ENCODE measurements at regions not wholly inside any gene's neighbourhood (a gene's known extent, or its start where the extent isn't known, plus 50 kb on each side); places are given as distances from the start of the nearest gene placed in this dataset.

DNA sequence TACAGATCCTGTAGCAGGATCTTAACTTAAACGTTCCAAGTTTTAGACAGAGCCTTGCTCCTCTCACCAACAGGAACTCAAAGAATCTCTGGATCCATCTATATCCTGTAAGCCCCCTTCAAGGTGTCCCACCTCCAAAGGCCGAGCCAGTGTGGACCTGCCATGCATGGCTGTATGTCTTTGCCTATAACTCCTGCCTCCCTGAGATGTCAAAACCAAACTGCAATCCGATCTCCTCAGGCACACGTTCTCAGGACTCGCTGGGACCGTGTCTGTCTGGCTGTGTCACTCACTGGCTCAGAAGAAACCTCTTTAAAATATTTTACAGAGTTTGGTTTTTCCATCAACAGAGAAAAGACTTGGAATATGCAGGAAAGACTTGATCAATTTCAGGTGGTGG is 51.4 kb upstream of the FAM20C start:
- TF ChIP-seq, protein P1, sequence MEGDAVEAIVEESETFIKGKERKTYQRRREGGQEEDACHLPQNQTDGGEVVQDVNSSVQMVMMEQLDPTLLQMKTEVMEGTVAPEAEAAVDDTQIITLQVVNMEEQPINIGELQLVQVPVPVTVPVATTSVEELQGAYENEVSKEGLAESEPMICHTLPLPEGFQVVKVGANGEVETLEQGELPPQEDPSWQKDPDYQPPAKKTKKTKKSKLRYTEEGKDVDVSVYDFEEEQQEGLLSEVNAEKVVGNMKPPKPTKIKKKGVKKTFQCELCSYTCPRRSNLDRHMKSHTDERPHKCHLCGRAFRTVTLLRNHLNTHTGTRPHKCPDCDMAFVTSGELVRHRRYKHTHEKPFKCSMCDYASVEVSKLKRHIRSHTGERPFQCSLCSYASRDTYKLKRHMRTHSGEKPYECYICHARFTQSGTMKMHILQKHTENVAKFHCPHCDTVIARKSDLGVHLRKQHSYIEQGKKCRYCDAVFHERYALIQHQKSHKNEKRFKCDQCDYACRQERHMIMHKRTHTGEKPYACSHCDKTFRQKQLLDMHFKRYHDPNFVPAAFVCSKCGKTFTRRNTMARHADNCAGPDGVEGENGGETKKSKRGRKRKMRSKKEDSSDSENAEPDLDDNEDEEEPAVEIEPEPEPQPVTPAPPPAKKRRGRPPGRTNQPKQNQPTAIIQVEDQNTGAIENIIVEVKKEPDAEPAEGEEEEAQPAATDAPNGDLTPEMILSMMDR (IDR thresholded peaks at IDR 0.05): no peak
- no peak for TF ChIP-seq POLR2A (IDR thresholded peaks at IDR 0.05)
